HG03558 (cell line): ENCODE measurements at regions not wholly inside any gene's neighbourhood (a gene's known extent, or its start where the extent isn't known, plus 50 kb on each side); places are given as distances from the start of the nearest gene placed in this dataset.

Experiments used
- ATAC-seq: cut with Tn5 transposase; IDR thresholded peaks from one replicate; pipeline ENCODE4 v1.9.1; 2021; ENCODE audit warnings: moderate number of reproducible peaks; ENCODE audit not compliant: unreplicated experiment; ENCODE audit errors: extremely low read depth

GRCh38 chr4:83876047-83876446 is 340.1 kb downstream of the GPAT3 start:
- no peak for ATAC-seq

GRCh38 chr4:83875437-83875836 is 339.5 kb downstream of the GPAT3 start:
- ATAC-seq, result no peak

GRCh38 chr4:83873996-83874395 is 338.1 kb downstream of the GPAT3 start:
- no peak for ATAC-seq

- no peak for ATAC-seq
Measured at GRCh38 chr4:83870328-83870950, 334.5 kb downstream of the GPAT3 start.

GRCh38 chr4:83866834-83867621 is 331.1 kb downstream of the GPAT3 start:
- no peak for ATAC-seq

- no peak for ATAC-seq
Measured at GRCh38 chr4:83865417-83866150, 329.7 kb downstream of the GPAT3 start.

- no peak for ATAC-seq
Measured at GRCh38 chr4:83864097-83864817, 328.3 kb downstream of the GPAT3 start.

- ATAC-seq, result no peak
Measured at GRCh38 chr4:83862471-83862870, 326.6 kb downstream of the GPAT3 start.

- no peak for ATAC-seq
Measured at GRCh38 chr4:83860200-83860599, 324.3 kb downstream of the GPAT3 start.

- no peak for ATAC-seq
Measured at GRCh38 chr4:83858131-83858530, 322.2 kb downstream of the GPAT3 start.

- no peak for ATAC-seq
Measured at GRCh38 chr4:83855044-83855443, 319.1 kb downstream of the GPAT3 start.

- no peak for ATAC-seq
Measured at GRCh38 chr4:83852085-83852451, 316.2 kb downstream of the GPAT3 start.

GRCh38 chr4:83851261-83852084 is 315.6 kb downstream of the GPAT3 start:
- ATAC-seq, result no peak

GRCh38 chr4:83850435-83850834 is 314.5 kb downstream of the GPAT3 start:
- no peak for ATAC-seq

- ATAC-seq, result no peak
Measured at GRCh38 chr4:83846193-83846830, 310.4 kb downstream of the GPAT3 start.

- ATAC-seq, result no peak
Measured at GRCh38 chr4:83839615-83840014, 303.7 kb downstream of the GPAT3 start.

GRCh38 chr4:83837614-83838308 is 301.9 kb downstream of the GPAT3 start:
- no peak for ATAC-seq

- ATAC-seq, result no peak
Measured at GRCh38 chr4:83833920-83834319, 298.0 kb downstream of the GPAT3 start.
